ENCODE measurements at regions not wholly inside any gene's neighbourhood (a gene's known extent, or its start where the extent isn't known, plus 50 kb on each side); places are given as distances from the start of the nearest gene placed in this dataset.

DNA sequence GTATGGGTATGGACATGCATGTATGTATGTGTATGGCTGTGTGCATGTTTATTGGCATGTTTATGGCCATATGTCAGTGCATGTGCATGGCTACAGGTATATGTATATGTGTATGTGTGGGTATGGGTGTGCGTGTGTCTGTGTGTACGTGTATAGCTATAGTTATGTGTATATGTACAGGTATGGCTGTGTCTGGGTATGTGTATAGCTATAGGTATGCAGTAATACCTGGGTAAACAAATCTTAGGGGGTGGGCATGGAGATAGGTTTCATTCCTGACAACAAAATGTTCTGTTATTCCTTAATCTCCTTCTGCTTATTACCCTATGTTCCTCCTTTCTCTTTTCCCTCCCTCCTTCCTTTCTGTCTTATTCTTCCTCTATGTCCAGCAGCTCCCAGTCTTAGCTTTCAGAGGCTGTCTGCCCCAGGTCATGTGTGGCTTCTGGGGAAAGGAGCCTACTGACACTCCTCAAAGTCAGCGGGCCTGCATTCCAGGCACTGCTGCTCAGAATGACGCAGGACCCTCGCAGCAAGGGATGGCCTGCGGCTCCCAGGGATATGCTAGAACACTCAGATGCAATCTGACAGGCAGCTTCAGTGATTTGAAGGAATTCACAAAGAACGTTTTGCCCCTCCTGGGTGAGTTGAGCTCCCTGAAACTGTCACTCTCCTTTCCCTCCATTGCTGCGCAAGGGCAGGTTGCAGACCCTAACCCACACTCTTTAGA, 139.3 kb upstream of the PHACTR1 start:
- no peak for TF ChIP-seq CTCF (conservative IDR thresholded peaks at IDR 0.05)
- TF ChIP-seq ZFX (IDR thresholded peaks at IDR 0.05) = no peak

Data from C4-2B (cell line).